PC-3 (cell line): ENCODE measurements at regions not wholly inside any gene's neighbourhood (a gene's known extent, or its start where the extent isn't known, plus 50 kb on each side); places are given as distances from the start of the nearest gene placed in this dataset.

Experiments
- ATAC-seq: fragments of 200-7000 bp; cut with Tn5 transposase; 2 replicates; pipeline ENCODE4 v1.9.1; 2020; ENCODE audit warnings: mild to moderate bottlenecking, moderate library complexity
- BruUV-seq: library from RNA; stranded (reverse); fragments of 400-500 nt; replicated peaks from 2 replicates; lab custom pipeline; 2021; lab: Mats Ljungman, UMichigan
- CTCF ChIA-PET: fragments of 300-600 bp; sonication (Branson Sonifier 250); formaldehyde crosslinking; loops from one replicate; lab custom pipeline; 2022; ENCODE audit warnings: antibody characterized with exemption; lab: Charles Lee
- POLR2A ChIA-PET: fragments of 300-600 bp; sonication (Branson Sonifier 250); formaldehyde crosslinking; loops from one replicate; lab custom pipeline; 2022; ENCODE audit warnings: antibody characterized with exemption; ENCODE audit not compliant: unreplicated experiment; lab: Charles Lee
- DNase-seq: peaks from one replicate; pipeline ENCODE4 v3.0.0-alpha.2; 2015
- H2AFZ ChIP-seq: fragments of 300-600 bp; sonication (generic); 2 replicates; pipeline ENCODE4 v1.6.0; 2016; ENCODE audit warnings: antibody characterized with exemption, low read length
- H3F3A ChIP-seq: fragments of 300-600 bp; sonication (generic); one replicate; pipeline ENCODE4 v1.6.0; 2017; ENCODE audit warnings: antibody characterized with exemption, low read length, control low read depth, mild to moderate bottlenecking; ENCODE audit not compliant: unreplicated experiment
- H3K27ac ChIP-seq: fragments of 300-600 bp; sonication (generic); 2 replicates; pipeline ENCODE4 v1.5.1; 2016; ENCODE audit warnings: mild to moderate bottlenecking, low read length
- H3K27me3 ChIP-seq: fragments of 300-600 bp; sonication (generic); 2 replicates; pipeline ENCODE4 v1.6.1; 2016; ENCODE audit warnings: low read length, mixed read lengths
- H3K36me3 ChIP-seq: fragments of 300-600 bp; sonication (generic); 2 replicates; pipeline ENCODE4 v1.6.1; 2016; ENCODE audit warnings: low read depth, mixed run types, low read length, mixed read lengths
- H3K4me1 ChIP-seq: fragments of 300-600 bp; sonication (generic); 2 replicates; pipeline ENCODE4 v1.5.1; 2016; ENCODE audit warnings: low read length; ENCODE audit not compliant: insufficient read depth
- H3K4me2 ChIP-seq: fragments of 300-600 bp; sonication (generic); 2 replicates; pipeline ENCODE4 v1.6.0; 2016; ENCODE audit warnings: low read length
- H3K4me3 ChIP-seq: fragments of 300-600 bp; sonication (generic); 2 replicates; pipeline ENCODE4 v1.5.1; 2016; ENCODE audit warnings: mild to moderate bottlenecking, low read length, mixed read lengths
- H3K79me2 ChIP-seq: fragments of 300-600 bp; sonication (generic); 2 replicates; pipeline ENCODE4 v1.6.1; 2017; ENCODE audit warnings: low read length, mixed read lengths
- H3K9ac ChIP-seq: fragments of 300-600 bp; sonication (generic); 2 replicates; pipeline ENCODE4 v1.6.0; 2016; ENCODE audit warnings: mild to moderate bottlenecking, low read length
- H3K9me2 ChIP-seq: fragments of 300-600 bp; sonication (generic); replicated peaks from 2 replicates; pipeline ENCODE4 v1.6.1; 2016; ENCODE audit warnings: mixed run types, low read length, mixed read lengths
- H3K9me3 ChIP-seq: fragments of 300-600 bp; sonication (generic); 2 replicates; pipeline ENCODE4 v1.6.1; 2016; ENCODE audit warnings: low read length, mixed read lengths
- H4K20me1 ChIP-seq: fragments of 300-600 bp; sonication (generic); 2 replicates; pipeline ENCODE4 v1.6.1; 2016; ENCODE audit warnings: low read length, mixed read lengths
- CTCF ChIP-seq: fragments of 300-600 bp; sonication (generic); conservative IDR thresholded peaks from 2 replicates; pipeline ENCODE4 v1.5.1; 2017; ENCODE audit warnings: antibody characterized with exemption, low read depth, mild to moderate bottlenecking, low read length
- EZH2 ChIP-seq: fragments of 300-600 bp; sonication (generic); IDR thresholded peaks from one replicate; pipeline ENCODE4 v1.6.1; 2017; ENCODE audit warnings: antibody characterized with exemption, mild to moderate bottlenecking, low read length; ENCODE audit not compliant: unreplicated experiment
- EZH2phosphoT487 ChIP-seq: fragments of 300-600 bp; sonication (generic); IDR thresholded peaks from 2 replicates; pipeline ENCODE4 v1.6.1; 2018; ENCODE audit warnings: mild to moderate bottlenecking, antibody characterized with exemption, low read length, borderline replicate concordance
- intact Hi-C: fragments of 100-400 bp; cut with micrococcal nuclease; formaldehyde crosslinking; loops from 2 replicates; pipeline ENCODE4 v1.9.0; 2023

- no peak overlapping the region for H3K4me3 ChIP-seq
- ChIA-PET CTCF (no interaction called here), POLR2A (no interaction called here)
- H3K4me2 ChIP-seq: no peak overlapping the region
- H3K36me3 ChIP-seq: no peaks in the 10 kb centered on the region
- no peaks in the 10 kb centered on the region for H3K79me2 ChIP-seq
- H2AFZ ChIP-seq: no peak overlapping the region
- no peaks in the 10 kb centered on the region for H3K9me3 ChIP-seq
- H3F3A ChIP-seq: no peaks in the 10 kb centered on the region
- no peaks in the 10 kb centered on the region for H3K27me3 ChIP-seq
- no peaks in the 10 kb centered on the region; the same call in 1 of the 2 replicates for H3K4me1 ChIP-seq
- no peaks in the 10 kb centered on the region for H4K20me1 ChIP-seq
- H3K27ac ChIP-seq: no peak overlapping the region
- no peak for DNase-seq
- no peaks in the 10 kb centered on the region for H3K9me2 ChIP-seq
- H3K9ac ChIP-seq: no peak overlapping the region
- no TSS peak for BruUV-seq
- ATAC-seq: no peak
- intact Hi-C loops: no loop called here
- TF ChIP-seq EZH2 (no peak), EZH2phosphoT487 (no peak), CTCF (no peak)
These were observed 480.6 kb downstream of the KCTD8 start for GRCh38 chr4:43968011-43968410.

- ChIA-PET CTCF (no interaction called here), POLR2A (no interaction called here)
- intact Hi-C loops: no loop called here
- Histone ChIP-seq H3K27me3 (no peaks in the 10 kb centered on the region), H3K9me3 (no peaks in the 10 kb centered on the region), H3K27ac (no peak overlapping the region), H3K36me3 (no peaks in the 10 kb centered on the region), H3F3A (no peaks in the 10 kb centered on the region), H3K79me2 (no peaks in the 10 kb centered on the region), H2AFZ (no peak overlapping the region), H3K9me2 (no peaks in the 10 kb centered on the region), H3K4me2 (no peak overlapping the region), H3K4me1 (no peaks in the 10 kb centered on the region), H4K20me1 (no peaks in the 10 kb centered on the region), H3K4me3 (no peak overlapping the region), H3K9ac (no peak overlapping the region)
- ATAC-seq (no peak), DNase-seq (no peak)
- no TSS peak for BruUV-seq
- TF ChIP-seq EZH2 (no peak), EZH2phosphoT487 (no peak), CTCF (no peak)
These were observed 465.0 kb downstream of the KCTD8 start for GRCh38 chr4:43983610-43984009.

- H3K27ac ChIP-seq: no peak overlapping the region
- no peak overlapping the region for H3K9ac ChIP-seq
- H3K4me1 ChIP-seq: no peaks in the 10 kb centered on the region
- no peaks in the 10 kb centered on the region for H3K9me2 ChIP-seq
- CTCF ChIA-PET: no interaction called here
- POLR2A ChIA-PET: no interaction called here
- no peaks in the 10 kb centered on the region for H4K20me1 ChIP-seq
- H3K9me3 ChIP-seq: no peaks in the 10 kb centered on the region
- no peaks in the 10 kb centered on the region for H3K79me2 ChIP-seq
- no peak overlapping the region for H2AFZ ChIP-seq
- H3K4me2 ChIP-seq: no peak overlapping the region
- no peaks in the 10 kb centered on the region for H3F3A ChIP-seq
- H3K27me3 ChIP-seq: no peaks in the 10 kb centered on the region
- ATAC-seq (no peak), DNase-seq (no peak)
- TF ChIP-seq CTCF (no peak), EZH2 (no peak), EZH2phosphoT487 (no peak)
- no TSS peak for BruUV-seq
- intact Hi-C loops: no loop called here
- no peak overlapping the region for H3K4me3 ChIP-seq
- H3K36me3 ChIP-seq: no peaks in the 10 kb centered on the region
These were observed 461.2 kb downstream of the KCTD8 start for GRCh38 chr4:43987331-43987944.
